GM21423 (cell line): ENCODE measurements at regions not wholly inside any gene's neighbourhood (a gene's known extent, or its start where the extent isn't known, plus 50 kb on each side); places are given as distances from the start of the nearest gene placed in this dataset.

Experiments
- ATAC-seq: cut with Tn5 transposase; IDR thresholded peaks from one replicate; pipeline ENCODE4 v1.9.1; 2021; ENCODE audit warnings: mild to moderate bottlenecking, moderate library complexity; ENCODE audit not compliant: unreplicated experiment

- ATAC-seq, result no peak
These were observed 189.8 kb upstream of the SOX11 start for GRCh38 chr2:5502385-5502784.

GRCh38 chr2:5504756-5505155, 187.4 kb upstream of the SOX11 start:
- no peak for ATAC-seq

GRCh38 chr2:5507367-5507766, 184.8 kb upstream of the SOX11 start:
- no peak for ATAC-seq

- no peak for ATAC-seq
These were observed 182.8 kb upstream of the SOX11 start for GRCh38 chr2:5509362-5509761.

GRCh38 chr2:5510082-5510481, 182.1 kb upstream of the SOX11 start:
- no peak for ATAC-seq

GRCh38 chr2:5515693-5516092, 176.5 kb upstream of the SOX11 start:
- ATAC-seq, result no peak

GRCh38 chr2:5519286-5519685, 172.9 kb upstream of the SOX11 start:
- ATAC-seq, result no peak

- no peak for ATAC-seq
These were observed 171.7 kb upstream of the SOX11 start for GRCh38 chr2:5520463-5520972.

- no peak for ATAC-seq
These were observed 170.7 kb upstream of the SOX11 start for GRCh38 chr2:5521461-5521860.

- no peak for ATAC-seq
These were observed 167.6 kb upstream of the SOX11 start for GRCh38 chr2:5524551-5524950.

GRCh38 chr2:5528706-5529105, 163.5 kb upstream of the SOX11 start:
- ATAC-seq, result no peak

GRCh38 chr2:5530011-5530696, 162.0 kb upstream of the SOX11 start:
- no peak for ATAC-seq

- no peak for ATAC-seq
These were observed 156.9 kb upstream of the SOX11 start for GRCh38 chr2:5535301-5535700.

- ATAC-seq, result no peak
These were observed 154.9 kb upstream of the SOX11 start for GRCh38 chr2:5537180-5537688.

GRCh38 chr2:5538313-5538712, 153.9 kb upstream of the SOX11 start:
- no peak for ATAC-seq

GRCh38 chr2:5538772-5539171, 153.4 kb upstream of the SOX11 start:
- no peak for ATAC-seq

GRCh38 chr2:5539282-5540165, 152.7 kb upstream of the SOX11 start:
- ATAC-seq, result no peak

GRCh38 chr2:5540856-5541255, 151.3 kb upstream of the SOX11 start:
- ATAC-seq, result no peak

- ATAC-seq, result no peak
These were observed 147.9 kb upstream of the SOX11 start for GRCh38 chr2:5544205-5544786.

- no peak for ATAC-seq
These were observed 146.0 kb upstream of the SOX11 start for GRCh38 chr2:5546181-5546580.

- ATAC-seq, result no peak
These were observed 143.0 kb upstream of the SOX11 start for GRCh38 chr2:5548991-5549715.
